ENCODE measurements at regions not wholly inside any gene's neighbourhood (a gene's known extent, or its start where the extent isn't known, plus 50 kb on each side); places are given as distances from the start of the nearest gene placed in this dataset.

DNA sequence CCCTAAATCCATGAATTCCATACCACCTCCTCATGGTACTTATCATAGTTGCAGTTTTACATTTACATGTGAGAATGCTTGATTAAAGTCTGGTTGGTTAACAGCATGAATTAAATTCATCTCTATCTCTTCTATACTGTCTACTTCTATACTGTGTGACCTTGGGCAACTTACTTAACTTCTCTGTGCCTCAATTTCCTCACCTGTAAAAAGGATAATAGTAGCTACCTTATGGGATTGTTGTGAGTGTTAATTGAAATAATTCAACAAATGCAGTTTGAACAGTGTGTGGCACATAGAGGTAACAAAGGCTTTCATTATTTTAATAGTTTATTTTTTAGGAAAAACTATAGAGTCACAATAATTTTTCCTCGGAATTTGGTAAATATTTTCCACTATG is 231.3 kb downstream of the RRAGC start:
- Histone ChIP-seq H2BK12ac (ENCODE audit: insufficient read length, low read depth, low read length) (no peak overlapping the region), H3K4me2 (ENCODE audit: insufficient read depth, insufficient read length, low read length) (no peak overlapping the region), H3K18ac (ENCODE audit: insufficient read length, low read depth, low read length) (no peak overlapping the region), H3K9ac (ENCODE audit: extremely low read depth, insufficient read length, low read length) (no peak overlapping the region), H4K5ac (ENCODE audit: insufficient read length, low read depth, low read length) (no peak overlapping the region), H2BK5ac (ENCODE audit: insufficient read length, low read length) (no peak overlapping the region), H2AK5ac (ENCODE audit: insufficient read length, low read length) (no peak overlapping the region), H3K27ac (ENCODE audit: insufficient read length, low read depth, low read length) (no peak overlapping the region), H4K8ac (replicated peaks; ENCODE audit: insufficient read length, low read depth, low read length) (no peak overlapping the region), H2BK120ac (ENCODE audit: low read depth, low read length, poor library complexity, severe bottlenecking) (no peak overlapping the region), H3K14ac (ENCODE audit: insufficient read depth, low read length) (no peak overlapping the region), H3K56ac (ENCODE audit: insufficient read length, low read depth, low read length) (no peak overlapping the region), H3K4me1 (ENCODE audit: insufficient read depth, low read length) (no peaks in the 10 kb centered on the region; the same call in 1 of the 2 replicates), H4K91ac (ENCODE audit: insufficient read length, low read depth, low read length) (no peak overlapping the region), H3K23ac (ENCODE audit: insufficient read length, low read depth, low read length) (no peak overlapping the region), H3K4ac (ENCODE audit: low read depth, low read length) (no peak overlapping the region), H3K9me3 (ENCODE audit: control insufficient read depth, low read depth, low read length) (no peaks in the 10 kb centered on the region), H3T11ph (ENCODE audit: low read length) (no peak overlapping the region), H2BK20ac (ENCODE audit: low read depth, low read length, poor library complexity, severe bottlenecking) (no peak overlapping the region), H3K79me1 (ENCODE audit: insufficient read depth, low read depth, low read length, poor library complexity, severe bottlenecking) (no peaks in the 10 kb centered on the region), H3K23me2 (ENCODE audit: insufficient read length, low read depth, low read length, poor library complexity, severe bottlenecking) (no peaks in the 10 kb centered on the region), H2AFZ (ENCODE audit: low read length) (no peak overlapping the region), H3K27me3 (ENCODE audit: insufficient read depth, low read length) (no peaks in the 10 kb centered on the region), H3K79me2 (ENCODE audit: insufficient read depth, low read length) (no peaks in the 10 kb centered on the region), H2BK15ac (ENCODE audit: low read depth, low read length) (no peak overlapping the region), H4K20me1 (ENCODE audit: control insufficient read depth, insufficient read depth, insufficient read length) (no peaks in the 10 kb centered on the region)
- TF ChIP-seq, protein P1, sequence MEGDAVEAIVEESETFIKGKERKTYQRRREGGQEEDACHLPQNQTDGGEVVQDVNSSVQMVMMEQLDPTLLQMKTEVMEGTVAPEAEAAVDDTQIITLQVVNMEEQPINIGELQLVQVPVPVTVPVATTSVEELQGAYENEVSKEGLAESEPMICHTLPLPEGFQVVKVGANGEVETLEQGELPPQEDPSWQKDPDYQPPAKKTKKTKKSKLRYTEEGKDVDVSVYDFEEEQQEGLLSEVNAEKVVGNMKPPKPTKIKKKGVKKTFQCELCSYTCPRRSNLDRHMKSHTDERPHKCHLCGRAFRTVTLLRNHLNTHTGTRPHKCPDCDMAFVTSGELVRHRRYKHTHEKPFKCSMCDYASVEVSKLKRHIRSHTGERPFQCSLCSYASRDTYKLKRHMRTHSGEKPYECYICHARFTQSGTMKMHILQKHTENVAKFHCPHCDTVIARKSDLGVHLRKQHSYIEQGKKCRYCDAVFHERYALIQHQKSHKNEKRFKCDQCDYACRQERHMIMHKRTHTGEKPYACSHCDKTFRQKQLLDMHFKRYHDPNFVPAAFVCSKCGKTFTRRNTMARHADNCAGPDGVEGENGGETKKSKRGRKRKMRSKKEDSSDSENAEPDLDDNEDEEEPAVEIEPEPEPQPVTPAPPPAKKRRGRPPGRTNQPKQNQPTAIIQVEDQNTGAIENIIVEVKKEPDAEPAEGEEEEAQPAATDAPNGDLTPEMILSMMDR (conservative IDR thresholded peaks at IDR 0.05), result no peak
- peaks cover 0 to 1% (median 0%) of the 10 kb centered on the region in 3 experiments; a peak in 2 of 7 replicates for H3K36me3 Mint-ChIP-seq (ENCODE audit: insufficient read depth in 1 of 3, low read depth in 3 of 3)
- no peak overlapping the region for H3K4me3 Mint-ChIP-seq
- H3K27me3 Mint-ChIP-seq (ENCODE audit: low read depth), result peaks cover 30% of the 10 kb centered on the region
- peaks cover 7 to 10% of the 10 kb centered on the region in 2 experiments for H3K9me3 Mint-ChIP-seq
- no peak for DNase-seq
- H3K27ac Mint-ChIP-seq, result no peak overlapping the region
- peaks cover 8 to 12% of the 10 kb centered on the region in 2 experiments for H3K4me1 Mint-ChIP-seq
- no CpG with 5 or more reads among the region's 1 CpG for WGBS (ENCODE audit: extremely low coverage, insufficient read length, low lambda C conversion rate)

Data from H9 (cell line).